Right forelimb (tissue), 1 donor: ENCODE measurements at regions not wholly inside any gene's neighbourhood (a gene's known extent, or its start where the extent isn't known, plus 50 kb on each side); places are given as distances from the start of the nearest gene placed in this dataset.

ENCODE experiments used
- DNase-seq: peaks from one replicate; pipeline ENCODE4 v3.0.0-alpha.2; 2018

- DNase-seq, result no peak
These were observed 133.8 kb upstream of the TMC3 start for GRCh38 chr15:81507831-81508230.

GRCh38 chr15:81506936-81507335 lies 132.9 kb upstream of the TMC3 start:
- DNase-seq, result no peak

GRCh38 chr15:81506071-81506470 lies 132.1 kb upstream of the TMC3 start:
- DNase-seq, result no peak

GRCh38 chr15:81504170-81504905 lies 130.3 kb upstream of the TMC3 start:
- no peak for DNase-seq

GRCh38 chr15:81502439-81502838 lies 128.4 kb upstream of the TMC3 start:
- DNase-seq, result no peak

- DNase-seq, result no peak
These were observed 126.1 kb upstream of the TMC3 start for GRCh38 chr15:81500081-81500480.

GRCh38 chr15:81498294-81498693 lies 124.3 kb upstream of the TMC3 start:
- no peak for DNase-seq

GRCh38 chr15:81497238-81497637 lies 123.2 kb upstream of the TMC3 start:
- no peak for DNase-seq

GRCh38 chr15:81495780-81496467 lies 121.9 kb upstream of the TMC3 start:
- DNase-seq, result no peak

GRCh38 chr15:81492969-81493645 lies 119.1 kb upstream of the TMC3 start:
- no peak for DNase-seq

- peak; percentile 89 for DNase-seq
These were observed 118.4 kb upstream of the TMC3 start for GRCh38 chr15:81492331-81492968.

- DNase-seq, result no peak
These were observed 117.5 kb upstream of the TMC3 start for GRCh38 chr15:81491414-81492096.

GRCh38 chr15:81485806-81486205 lies 111.8 kb upstream of the TMC3 start:
- no peak for DNase-seq

- DNase-seq, result no peak
These were observed 110.3 kb upstream of the TMC3 start for GRCh38 chr15:81484086-81484955.

GRCh38 chr15:81483496-81483895 lies 109.5 kb upstream of the TMC3 start:
- DNase-seq, result no peak

- DNase-seq, result no peak
These were observed 107.3 kb upstream of the TMC3 start for GRCh38 chr15:81481346-81481745.

GRCh38 chr15:81480645-81481053 lies 106.6 kb upstream of the TMC3 start:
- peak; percentile 70 for DNase-seq

GRCh38 chr15:81478354-81478753 lies 104.3 kb upstream of the TMC3 start:
- DNase-seq, result no peak

- DNase-seq, result no peak
These were observed 101.9 kb upstream of the TMC3 start for GRCh38 chr15:81475926-81476325.

- DNase-seq, result no peak
These were observed 101.5 kb upstream of the TMC3 start for GRCh38 chr15:81475471-81475870.

GRCh38 chr15:81473946-81474345 lies 99.9 kb upstream of the TMC3 start:
- DNase-seq, result no peak

- DNase-seq, result no peak
These were observed 99.2 kb upstream of the TMC3 start for GRCh38 chr15:81473177-81473576.
